ENCODE measurements at regions not wholly inside any gene's neighbourhood (a gene's known extent, or its start where the extent isn't known, plus 50 kb on each side); places are given as distances from the start of the nearest gene placed in this dataset.

- TF ChIP-seq CTCF (IDR thresholded peaks at IDR 0.05; ENCODE audit: control extremely low read depth in 1 of 3, insufficient read depth in 1 of 3, low read depth in 1 of 3, low read length in 3 of 3) (no peak), BRCA1 (IDR thresholded peaks at IDR 0.05; ENCODE audit: low read depth, low read length) (no peak), CBX5 (IDR thresholded peaks at IDR 0.05; ENCODE audit: low read depth, low read length) (no peak), PHF8 (conservative IDR thresholded peaks at IDR 0.05; ENCODE audit: low read depth, low read length) (no peak), RAD21 (IDR thresholded peaks at IDR 0.05 in 1 of 2, conservative IDR thresholded peaks at IDR 0.05 in 1 of 2; ENCODE audit: low read depth in 2 of 2, low read length in 2 of 2) (no peak)
Measured at GRCh38 chr4:160212078-160212477, 1109.2 kb downstream of the RAPGEF2 start.

Measured in H1 (cell line).